IPS-20b (cell line): ENCODE measurements at regions not wholly inside any gene's neighbourhood (a gene's known extent, or its start where the extent isn't known, plus 50 kb on each side); places are given as distances from the start of the nearest gene placed in this dataset.
"Not testable (repeated sequence)": the region's sequence is repeated elsewhere in the genome, so short reads cannot be mapped to it uniquely, and the experiment has no call there.

Source experiments
- H3K27ac ChIP-seq: one replicate; pipeline ENCODE4 v1.5.1; 2013; ENCODE audit warnings: low read length
- H3K27me3 ChIP-seq: 2 replicates; pipeline ENCODE4 v1.6.1; 2013; ENCODE audit warnings: mild to moderate bottlenecking, low read length, inconsistent platforms; ENCODE audit not compliant: insufficient read depth
- H3K36me3 ChIP-seq: 2 replicates; pipeline ENCODE4 v1.6.1; 2013; ENCODE audit warnings: low read depth, mild to moderate bottlenecking, inconsistent platforms, low read length, moderate library complexity; ENCODE audit not compliant: insufficient read depth
- H3K4me1 ChIP-seq: 2 replicates; pipeline ENCODE4 v1.6.1; 2013; ENCODE audit warnings: mild to moderate bottlenecking, control low read depth, inconsistent platforms, low read length, moderate library complexity; ENCODE audit not compliant: insufficient read depth
- H3K4me3 ChIP-seq: 2 replicates; pipeline ENCODE4 v1.5.1; 2013; ENCODE audit warnings: mild to moderate bottlenecking, low read length, inconsistent platforms
- H3K9ac ChIP-seq: 2 replicates; pipeline ENCODE4 v1.6.1; 2013; ENCODE audit warnings: low read depth, mild to moderate bottlenecking, inconsistent platforms, low read length, moderate library complexity
- H3K9me3 ChIP-seq: 2 replicates; pipeline ENCODE4 v1.6.1; 2013; ENCODE audit warnings: mild to moderate bottlenecking, low read depth, low read length, inconsistent platforms; ENCODE audit not compliant: insufficient read depth

- no peaks in the 10 kb centered on the region for H3K9me3 ChIP-seq
- no peaks in the 10 kb centered on the region for H3K27me3 ChIP-seq
- no peak overlapping the region for H3K4me3 ChIP-seq
- H3K9ac ChIP-seq, result no peak overlapping the region
- H3K4me1 ChIP-seq, result no peaks in the 10 kb centered on the region
- H3K36me3 ChIP-seq, result no peaks in the 10 kb centered on the region
- no peak overlapping the region for H3K27ac ChIP-seq
Observed at GRCh38 chr11:37322333-37323194, 724.5 kb upstream of the RAG2 start.

GRCh38 chr11:37320921-37321320 is 722.9 kb upstream of the RAG2 start:
- H3K36me3 ChIP-seq, result no peaks in the 10 kb centered on the region
- H3K27me3 ChIP-seq, result no peaks in the 10 kb centered on the region
- no peaks in the 10 kb centered on the region for H3K9me3 ChIP-seq
- H3K27ac ChIP-seq, result no peak overlapping the region
- no peak overlapping the region for H3K9ac ChIP-seq
- H3K4me3 ChIP-seq, result no peak overlapping the region
- no peaks in the 10 kb centered on the region for H3K4me1 ChIP-seq

- Histone ChIP-seq H3K36me3 (no peaks in the 10 kb centered on the region), H3K9me3 (no peaks in the 10 kb centered on the region), H3K4me1 (no peaks in the 10 kb centered on the region), H3K9ac (no peak overlapping the region), H3K27ac (no peak overlapping the region), H3K27me3 (no peaks in the 10 kb centered on the region), H3K4me3 (no peak overlapping the region)
Observed at GRCh38 chr11:37317803-37318202, 719.8 kb upstream of the RAG2 start.

DNA sequence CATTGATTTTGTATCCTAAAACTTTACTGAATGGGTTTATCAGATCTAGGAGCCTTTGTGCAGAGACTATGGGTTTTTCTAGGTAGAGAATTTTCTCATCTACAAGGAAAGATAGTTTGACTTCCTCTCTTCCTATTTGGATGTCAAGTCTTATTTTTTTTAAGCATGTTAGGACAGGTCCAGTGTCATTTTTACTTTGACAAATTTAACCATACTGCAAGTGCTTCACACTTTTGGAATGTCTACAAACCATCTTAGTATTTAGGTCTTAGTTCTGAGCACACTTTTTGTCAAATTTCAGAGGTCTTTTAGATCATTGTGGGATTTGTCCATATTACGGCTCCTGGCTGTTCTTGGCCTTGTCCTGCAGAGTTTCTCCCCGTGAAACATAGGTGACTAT is 715.2 kb upstream of the RAG2 start:
- Histone ChIP-seq H3K9ac (no peak overlapping the region), H3K36me3 (no peaks in the 10 kb centered on the region), H3K27me3 (no peaks in the 10 kb centered on the region), H3K4me1 (no peaks in the 10 kb centered on the region), H3K4me3 (no peak overlapping the region), H3K27ac (no peak overlapping the region), H3K9me3 (peaks cover under 1% of the 10 kb centered on the region; the same call in 1 of the 2 replicates)

- H3K9ac ChIP-seq, result no peak overlapping the region
- H3K27ac ChIP-seq, result no peak overlapping the region
- peaks cover 31% of the 10 kb centered on the region for H3K9me3 ChIP-seq
Observed at GRCh38 chr11:37306563-37306962, 708.5 kb upstream of the RAG2 start.

GRCh38 chr11:37301405-37301804 is 703.4 kb upstream of the RAG2 start:
- H3K9ac ChIP-seq, H3K36me3 ChIP-seq, H3K27ac ChIP-seq, H3K27me3 ChIP-seq, H3K4me1 ChIP-seq, H3K4me3 ChIP-seq: not testable (repeated sequence)
- peaks cover 38% of the 10 kb centered on the region for H3K9me3 ChIP-seq

More at GRCh38 chr11:37306563-37306962, 708.5 kb upstream of the RAG2 start:
- Histone ChIP-seq H3K4me1 (no peaks in the 10 kb centered on the region), H3K27me3 (no peaks in the 10 kb centered on the region), H3K4me3 (no peak overlapping the region), H3K36me3 (no peaks in the 10 kb centered on the region)

DNA sequence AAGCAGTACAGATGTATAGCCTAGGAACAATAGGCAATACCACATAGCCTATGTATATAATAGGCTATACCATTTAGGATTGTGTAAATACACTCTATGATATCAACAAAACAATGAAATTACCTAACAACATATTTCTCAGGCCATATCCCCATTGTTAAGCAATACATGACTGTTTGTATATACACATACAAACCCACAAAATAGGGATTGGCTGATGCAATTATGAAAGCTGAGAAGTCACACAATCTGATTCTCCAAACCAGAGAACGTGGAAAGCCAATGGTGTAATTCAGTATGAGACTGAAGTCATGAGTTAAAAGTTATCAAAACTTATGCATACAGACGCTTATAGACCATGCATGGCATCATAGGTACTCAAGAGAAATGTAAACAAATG is 700.1 kb upstream of the RAG2 start:
- Histone ChIP-seq H3K9ac (no peak overlapping the region), H3K36me3 (no peaks in the 10 kb centered on the region), H3K4me1 (no peaks in the 10 kb centered on the region), H3K9me3 (peaks cover 26% of the 10 kb centered on the region), H3K27ac (no peak overlapping the region), H3K4me3 (no peak overlapping the region), H3K27me3 (no peaks in the 10 kb centered on the region)

- no peaks in the 10 kb centered on the region for H3K36me3 ChIP-seq
- H3K27me3 ChIP-seq, result no peaks in the 10 kb centered on the region
- H3K9me3 ChIP-seq, result no peaks in the 10 kb centered on the region
- H3K9ac ChIP-seq, result no peak overlapping the region
- H3K4me3 ChIP-seq, result no peak overlapping the region
- H3K27ac ChIP-seq, result no peak overlapping the region
- no peaks in the 10 kb centered on the region for H3K4me1 ChIP-seq
Observed at GRCh38 chr11:37286890-37287289, 688.9 kb upstream of the RAG2 start.

DNA sequence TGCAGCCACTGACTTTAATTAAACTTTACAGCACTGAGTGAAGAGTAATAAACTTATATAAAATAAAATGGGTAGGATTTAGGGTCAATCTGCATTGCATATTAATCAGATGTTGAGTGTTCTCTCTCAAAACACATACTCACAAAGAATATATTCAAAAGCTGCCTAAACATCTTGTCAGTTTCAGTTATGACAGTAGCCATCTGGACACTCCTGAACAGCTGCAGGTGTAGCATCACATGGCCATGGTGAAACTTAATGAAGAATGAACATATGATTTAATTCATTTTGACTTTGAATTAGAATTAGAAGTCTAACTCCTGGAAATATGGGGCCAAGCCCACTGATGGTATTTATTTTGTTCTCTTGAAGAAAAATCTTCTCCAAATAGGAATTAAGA is 684.3 kb upstream of the RAG2 start:
- no peak overlapping the region for H3K4me3 ChIP-seq
- no peaks in the 10 kb centered on the region for H3K4me1 ChIP-seq
- H3K36me3 ChIP-seq, result no peaks in the 10 kb centered on the region
- H3K9me3 ChIP-seq, result no peaks in the 10 kb centered on the region
- H3K9ac ChIP-seq, result no peak overlapping the region
- H3K27ac ChIP-seq, result no peak overlapping the region
- no peaks in the 10 kb centered on the region for H3K27me3 ChIP-seq

- no peak overlapping the region for H3K9ac ChIP-seq
- H3K36me3 ChIP-seq, result no peaks in the 10 kb centered on the region
- no peaks in the 10 kb centered on the region for H3K9me3 ChIP-seq
- H3K27ac ChIP-seq, result no peak overlapping the region
- H3K27me3 ChIP-seq, result no peaks in the 10 kb centered on the region
- H3K4me3 ChIP-seq, result no peak overlapping the region
- H3K4me1 ChIP-seq, result no peaks in the 10 kb centered on the region
Observed at GRCh38 chr11:37280200-37280599, 682.2 kb upstream of the RAG2 start.

- Histone ChIP-seq H3K27ac (no peak overlapping the region), H3K4me1 (no peaks in the 10 kb centered on the region), H3K9ac (no peak overlapping the region), H3K36me3 (no peaks in the 10 kb centered on the region), H3K27me3 (no peaks in the 10 kb centered on the region), H3K9me3 (no peaks in the 10 kb centered on the region), H3K4me3 (no peak overlapping the region)
Observed at GRCh38 chr11:37277896-37278465, 679.9 kb upstream of the RAG2 start.

- Histone ChIP-seq H3K4me3 (no peak overlapping the region), H3K27me3 (no peaks in the 10 kb centered on the region), H3K4me1 (peaks cover under 1% of the 10 kb centered on the region; the same call in 1 of the 2 replicates), H3K27ac (no peak overlapping the region), H3K9me3 (no peaks in the 10 kb centered on the region), H3K36me3 (no peaks in the 10 kb centered on the region), H3K9ac (no peak overlapping the region)
Observed at GRCh38 chr11:37264783-37265182, 666.7 kb upstream of the RAG2 start.
